SK-MEL-5 (cell line): ENCODE measurements at regions not wholly inside any gene's neighbourhood (a gene's known extent, or its start where the extent isn't known, plus 50 kb on each side); places are given as distances from the start of the nearest gene placed in this dataset.

ENCODE experiments used
- DNase-seq: peaks from one replicate; pipeline ENCODE4 v3.0.0-alpha.2; 2016; ENCODE audit warnings: low read depth, low spot score
- in situ Hi-C: cut with HindIII; loops from 2 replicates; pipeline ENCODE4 v1.10.0; 2016; ENCODE audit warnings: low sequenced_read_pairs, high pct_unique_total_duplicates, low pct_unique_long_range_greater_than_20kb

- in situ Hi-C loops, result no loop called here
- no peak for DNase-seq
Observed at GRCh38 chr6:48894469-48894868, 568.6 kb downstream of the MMUT start.

GRCh38 chr6:48893048-48893447, 570.0 kb downstream of the MMUT start:
- no peak for DNase-seq
- in situ Hi-C loops, result no loop called here

- DNase-seq, result no peak
- in situ Hi-C loops, result no loop called here
Observed at GRCh38 chr6:48891308-48891707, 571.7 kb downstream of the MMUT start.

- in situ Hi-C loops, result no loop called here
Observed at GRCh38 chr6:48889429-48889828, 573.6 kb downstream of the MMUT start.

GRCh38 chr6:48883116-48883515, 579.9 kb downstream of the MMUT start:
- in situ Hi-C loops, result no loop called here

More at GRCh38 chr6:48889429-48889828, 573.6 kb downstream of the MMUT start:
- no peak for DNase-seq

GRCh38 chr6:48881551-48881950, 581.5 kb downstream of the MMUT start:
- in situ Hi-C loops, result no loop called here
- no peak for DNase-seq

More at GRCh38 chr6:48883116-48883515, 579.9 kb downstream of the MMUT start:
- DNase-seq, result no peak

GRCh38 chr6:48869595-48869994, 593.5 kb downstream of the MMUT start:
- in situ Hi-C loops, result no loop called here
- no peak for DNase-seq

GRCh38 chr6:48866682-48867081, 596.4 kb downstream of the MMUT start:
- in situ Hi-C loops, result no loop called here
- no peak for DNase-seq

GRCh38 chr6:48860175-48860574, 602.9 kb downstream of the MMUT start:
- in situ Hi-C loops, result no loop called here
- no peak for DNase-seq

- DNase-seq, result no peak
- in situ Hi-C loops, result no loop called here
Observed at GRCh38 chr6:48859562-48860123, 603.4 kb downstream of the MMUT start.

- in situ Hi-C loops, result no loop called here
- DNase-seq, result no peak
Observed at GRCh38 chr6:48845219-48845618, 617.8 kb downstream of the MMUT start.

GRCh38 chr6:48844696-48845095, 618.4 kb downstream of the MMUT start:
- in situ Hi-C loops, result no loop called here
- DNase-seq, result peak; percentile 83

- in situ Hi-C loops, result no loop called here
- DNase-seq, result no peak
Observed at GRCh38 chr6:48840896-48841295, 622.2 kb downstream of the MMUT start.

GRCh38 chr6:48839206-48839605, 623.8 kb downstream of the MMUT start:
- DNase-seq, result no peak
- in situ Hi-C loops, result no loop called here

- in situ Hi-C loops, result no loop called here
- DNase-seq, result no peak
Observed at GRCh38 chr6:48837744-48838143, 625.3 kb downstream of the MMUT start.

- DNase-seq, result no peak
- in situ Hi-C loops, result no loop called here
Observed at GRCh38 chr6:48835421-48835958, 627.6 kb downstream of the MMUT start.

- in situ Hi-C loops, result no loop called here
- DNase-seq, result peak; percentile 52
Observed at GRCh38 chr6:48834706-48835105, 628.3 kb downstream of the MMUT start.

- in situ Hi-C loops, result no loop called here
- no peak for DNase-seq
Observed at GRCh38 chr6:48833916-48834315, 629.1 kb downstream of the MMUT start.

- DNase-seq, result no peak
- in situ Hi-C loops, result no loop called here
Observed at GRCh38 chr6:48826901-48827701, 636.0 kb downstream of the MMUT start.
